Activated CD4-positive, alpha-beta T cell treated with anti-CD3 and anti-CD28 coated beads, Interleukin-2, amount 50 U/mL, for 4 hours (primary cell): ENCODE measurements at regions not wholly inside any gene's neighbourhood (a gene's known extent, or its start where the extent isn't known, plus 50 kb on each side); places are given as distances from the start of the nearest gene placed in this dataset.
"Not testable (repeated sequence)": the region's sequence is repeated elsewhere in the genome, so short reads cannot be mapped to it uniquely, and the experiment has no call there.

Source experiments
- DNase-seq, 2 experiments: peaks; one replicate each; pipeline ENCODE4 v3.0.0-alpha.2; 2020

DNA sequence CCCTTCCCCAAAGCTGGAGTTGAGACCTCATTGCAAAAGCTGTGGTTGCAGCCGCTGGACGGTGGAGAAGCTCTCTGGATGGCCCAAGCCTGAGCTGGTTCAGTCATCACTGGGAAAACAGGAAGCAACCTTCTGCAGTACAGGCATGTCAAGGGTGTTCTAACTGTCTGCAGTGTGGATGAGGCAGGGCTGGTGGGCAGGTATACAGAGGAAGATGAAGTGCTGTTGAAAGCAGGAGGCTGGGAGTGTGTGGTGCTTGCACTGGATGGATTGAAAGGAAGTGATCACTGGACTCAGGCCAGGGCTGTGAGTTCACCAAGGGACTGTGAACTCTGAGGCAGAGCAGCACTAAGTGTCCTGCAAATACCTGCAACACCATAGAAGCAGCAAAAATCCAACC is 89.0 kb upstream of the NOX3 start:
- no peak for DNase-seq

GRCh38 chr6:155543166-155543847 is 87.7 kb upstream of the NOX3 start:
- no peak for DNase-seq

DNA sequence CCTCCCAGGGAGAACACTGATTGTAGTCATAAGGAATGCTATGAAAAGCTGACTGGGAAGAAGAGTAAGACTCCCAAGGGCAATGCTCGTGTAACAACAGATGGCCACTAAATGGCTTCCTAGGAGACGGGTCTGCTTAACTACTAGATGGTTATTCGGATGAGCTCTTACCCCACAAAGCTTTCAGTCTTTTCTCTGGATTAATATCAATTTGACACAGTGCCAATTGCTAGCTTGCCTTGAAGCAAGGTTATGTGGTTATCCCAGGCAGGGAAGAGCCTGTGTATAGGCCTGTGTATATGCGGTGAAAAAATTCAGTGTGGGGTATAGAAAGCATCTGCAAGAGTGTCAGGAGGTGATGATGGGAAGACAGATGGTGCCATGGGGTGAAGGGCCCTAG is 86.4 kb upstream of the NOX3 start:
- DNase-seq: no peak

- no peak for DNase-seq
Measured at GRCh38 chr6:155538708-155539390, 83.2 kb upstream of the NOX3 start.

DNA sequence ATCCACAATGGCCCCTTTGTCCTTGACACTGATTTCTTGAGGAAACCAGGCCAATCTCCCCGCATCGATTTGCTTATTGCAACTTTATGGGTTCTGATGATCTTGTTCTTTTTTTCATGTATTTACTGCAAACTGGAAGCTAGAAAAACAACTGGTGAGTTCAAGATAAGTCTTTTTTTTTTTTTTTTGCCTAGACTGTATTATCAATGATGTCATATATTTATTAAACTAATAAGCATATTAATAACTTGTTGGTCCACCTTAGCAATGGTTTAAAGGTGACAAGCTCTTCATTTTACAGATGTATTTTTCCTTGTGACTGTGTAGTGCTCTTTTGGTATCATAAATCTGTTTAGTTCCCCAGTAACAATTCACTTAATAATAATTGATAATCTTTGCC is 79.0 kb upstream of the NOX3 start:
- no peak for DNase-seq

DNA sequence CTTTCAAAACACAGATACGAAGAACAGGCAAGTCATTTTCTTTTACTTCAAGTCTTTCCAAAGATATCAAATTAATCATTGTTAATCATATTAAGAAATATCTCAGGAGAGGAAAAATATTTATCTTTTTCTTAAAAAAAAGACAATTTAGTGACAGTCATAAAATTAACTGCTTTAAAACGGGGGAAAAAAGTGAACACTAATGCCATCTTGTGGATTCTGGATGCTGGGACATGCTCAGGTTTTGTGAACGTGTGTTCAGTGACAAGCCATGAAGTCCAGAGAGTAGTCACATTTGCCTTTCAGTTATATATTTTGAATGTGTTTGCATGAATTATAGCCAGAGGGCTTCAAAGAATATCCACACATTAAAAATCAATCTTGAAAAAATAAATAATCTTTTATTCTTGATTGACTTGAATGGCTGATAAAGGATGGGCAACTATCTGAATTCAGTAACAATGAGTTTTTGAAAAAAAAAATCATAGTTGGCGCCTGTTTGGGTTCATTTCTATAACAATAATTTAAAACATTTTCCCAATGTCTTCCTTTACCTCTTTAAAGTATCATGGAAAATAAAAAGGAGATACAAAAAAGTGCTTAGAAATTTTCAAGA is 74.7 kb upstream of the NOX3 start:
- no peak for DNase-seq

DNA sequence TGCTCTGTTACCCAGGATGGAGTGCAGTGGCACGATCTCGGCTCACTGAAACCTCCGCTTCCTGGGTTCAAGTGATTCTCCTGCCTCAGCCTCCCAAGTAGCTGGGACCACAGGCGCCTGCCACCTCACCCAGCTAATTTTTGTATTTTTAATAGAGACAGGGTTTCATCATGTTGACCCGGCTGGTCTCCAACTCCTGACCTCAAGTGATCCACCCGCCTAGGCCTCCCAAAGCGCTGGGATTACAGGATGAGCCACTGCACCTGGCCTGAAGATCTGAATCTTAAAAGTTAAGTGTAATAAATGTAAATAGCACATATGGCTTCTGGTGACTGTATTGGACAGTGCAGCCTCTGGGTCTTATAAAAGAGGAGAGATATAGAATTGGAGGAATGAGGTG is 74.2 kb upstream of the NOX3 start:
- not testable (repeated sequence) for DNase-seq

DNA sequence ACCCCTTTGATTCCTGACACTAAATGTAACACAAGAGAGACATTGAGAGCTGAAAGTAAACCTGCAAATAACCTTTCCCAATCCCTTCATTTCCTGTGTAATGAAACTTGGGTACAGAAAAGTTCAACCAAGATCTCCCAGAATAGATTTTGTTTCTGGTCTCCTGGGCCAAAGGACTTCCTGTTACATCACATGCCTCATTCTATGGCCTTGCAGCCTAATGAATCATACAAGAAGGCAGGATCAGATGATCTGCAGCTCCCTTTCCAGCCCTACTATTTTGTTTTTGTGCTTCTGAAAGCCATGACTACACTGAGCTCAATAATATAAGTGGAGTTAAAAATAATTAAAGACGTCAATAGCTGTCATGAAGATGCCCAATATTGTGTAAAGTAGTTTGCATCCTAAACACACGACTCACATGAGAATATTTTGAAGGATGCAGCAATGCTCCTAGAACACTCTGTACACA is 73.4 kb upstream of the NOX3 start:
- DNase-seq: no peak

DNA sequence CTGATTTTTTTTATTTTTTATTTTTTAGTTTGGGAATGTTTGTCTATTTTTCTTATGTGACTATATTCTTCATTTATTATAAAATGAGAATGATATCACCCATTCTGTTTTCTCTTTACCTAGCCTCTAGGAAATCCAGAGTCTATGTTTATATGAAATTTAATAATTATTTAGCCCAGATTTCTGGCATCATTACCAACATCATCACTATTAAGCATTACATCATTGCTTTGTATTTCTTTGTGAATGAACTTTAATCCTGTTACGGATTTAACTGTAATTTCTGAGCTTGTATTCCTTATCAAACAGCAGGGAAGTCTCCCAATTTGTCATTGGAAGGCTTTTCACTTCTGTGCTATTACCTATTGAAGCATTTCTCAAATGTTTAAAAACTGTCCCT is 72.7 kb upstream of the NOX3 start:
- DNase-seq: no peak

DNA sequence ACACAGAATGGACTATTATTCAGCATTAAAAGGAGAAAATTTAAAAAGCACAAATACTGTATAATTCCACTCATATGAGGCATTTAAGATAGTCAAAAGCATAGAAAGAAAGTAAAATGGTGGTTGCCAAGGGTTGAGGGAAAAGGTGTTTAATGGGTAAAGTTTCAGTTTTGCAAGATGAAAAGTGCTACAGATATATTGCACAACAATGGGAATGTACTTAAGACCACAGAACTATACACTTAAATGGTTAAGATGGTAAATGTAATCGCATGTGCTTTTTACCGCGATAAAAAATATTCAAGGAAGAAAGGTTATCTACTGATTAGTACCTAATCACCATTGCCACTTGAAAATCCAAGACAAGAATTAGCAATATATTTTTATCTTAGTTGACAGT is 71.8 kb upstream of the NOX3 start:
- no peak for DNase-seq

GRCh38 chr6:155523821-155524651 is 68.4 kb upstream of the NOX3 start:
- no peak for DNase-seq

GRCh38 chr6:155521719-155522118 is 66.1 kb upstream of the NOX3 start:
- DNase-seq: no peak

DNA sequence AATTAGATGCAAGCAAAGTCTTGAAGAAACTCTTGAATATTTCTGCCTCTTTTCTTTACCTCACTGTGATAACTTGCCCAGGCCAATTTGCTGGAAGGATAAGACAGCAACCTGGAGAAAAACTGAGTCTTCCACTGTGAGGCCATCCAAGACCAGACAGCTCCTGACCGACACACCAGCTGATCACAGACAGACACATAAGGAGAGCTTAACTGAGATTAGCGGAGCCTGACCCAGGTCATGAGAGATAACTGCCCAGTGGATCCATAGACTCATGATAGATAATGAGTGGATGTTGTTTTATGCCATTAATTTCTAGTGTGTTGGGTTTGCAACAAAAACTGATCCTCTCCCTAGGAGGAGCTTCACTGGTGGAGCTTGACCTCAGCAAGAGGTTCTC is 64.4 kb upstream of the NOX3 start:
- DNase-seq: no peak

DNA sequence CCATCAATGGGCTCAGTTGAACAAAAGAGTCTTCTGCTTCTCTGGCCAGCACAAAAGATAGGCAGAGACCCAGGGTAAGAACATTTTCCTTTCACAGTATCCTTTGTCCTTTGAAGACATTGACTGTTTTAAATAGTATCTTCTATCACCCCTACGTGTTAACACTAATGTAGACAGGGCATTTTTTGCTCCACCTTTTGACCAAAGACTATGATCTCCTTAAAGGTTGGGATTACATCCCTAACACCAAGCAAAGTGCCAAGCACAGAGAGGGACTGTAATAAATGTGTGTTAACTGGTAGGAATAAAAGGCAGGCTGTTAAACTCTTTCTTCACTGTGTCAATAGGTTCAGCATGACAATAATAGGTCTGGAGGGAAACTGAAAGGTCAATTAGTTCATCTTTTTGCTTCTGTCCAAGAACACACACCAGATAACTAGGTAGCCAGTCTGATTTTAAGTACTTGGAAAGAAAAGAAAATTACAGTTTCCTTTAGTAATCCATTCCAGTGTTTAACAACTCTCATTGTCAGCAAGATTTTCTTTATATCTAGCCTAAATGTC is 63.6 kb upstream of the NOX3 start:
- DNase-seq: no peak

DNA sequence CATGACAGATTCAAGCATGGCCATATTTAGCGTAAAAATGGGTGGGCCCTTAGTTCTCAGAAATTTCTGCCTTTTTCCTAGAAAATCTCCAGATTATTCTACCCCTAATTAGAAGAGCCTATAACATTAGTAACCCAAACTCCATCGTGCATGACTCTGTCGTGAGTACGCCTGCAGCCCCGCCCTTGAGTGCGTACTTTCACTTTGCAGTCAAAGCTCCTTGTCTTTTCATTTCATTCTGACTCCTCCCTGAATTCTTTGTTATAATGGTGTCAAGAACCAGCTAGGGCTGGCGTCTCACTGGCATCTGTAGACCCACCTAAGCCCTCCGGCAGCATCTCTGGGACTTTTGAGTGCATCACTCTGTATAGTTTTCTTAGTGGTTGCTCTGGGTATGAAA is 61.7 kb upstream of the NOX3 start:
- DNase-seq: no peak

- no peak for DNase-seq
Measured at GRCh38 chr6:155510879-155511278, 55.2 kb upstream of the NOX3 start.

DNA sequence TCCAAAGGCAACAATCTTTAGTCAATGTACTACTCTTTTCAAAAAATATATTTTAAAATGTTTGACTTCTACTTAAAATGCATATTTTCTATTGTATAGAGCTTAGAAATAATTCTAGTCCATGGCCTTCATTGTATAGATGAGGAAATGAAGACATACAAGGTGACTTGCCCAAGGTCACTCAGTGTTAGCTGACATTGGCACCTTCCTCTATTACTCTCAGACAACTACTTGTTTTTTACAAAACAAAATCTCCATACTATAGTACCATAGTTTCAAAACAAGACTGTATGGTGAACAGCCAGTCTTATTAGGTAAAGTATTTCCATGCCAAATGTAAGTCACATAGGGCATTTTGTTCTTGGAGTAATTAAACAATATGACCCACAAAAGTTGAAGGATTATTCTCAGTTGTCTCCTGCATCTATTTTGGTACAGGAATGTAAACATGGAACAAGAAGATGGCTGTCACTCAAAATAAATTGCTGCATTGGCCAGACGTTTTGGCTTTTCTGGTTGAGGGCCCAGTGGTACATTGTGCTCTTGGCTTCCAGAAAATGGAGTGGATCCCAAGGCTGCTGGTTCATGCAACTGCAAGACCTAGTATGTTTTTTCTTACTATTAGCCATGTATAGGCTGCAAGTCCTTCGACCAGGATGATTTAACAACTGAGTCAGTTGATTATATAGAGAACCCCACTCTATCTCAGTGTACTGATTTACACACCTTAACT is 54.3 kb upstream of the NOX3 start:
- DNase-seq: no peak

DNA sequence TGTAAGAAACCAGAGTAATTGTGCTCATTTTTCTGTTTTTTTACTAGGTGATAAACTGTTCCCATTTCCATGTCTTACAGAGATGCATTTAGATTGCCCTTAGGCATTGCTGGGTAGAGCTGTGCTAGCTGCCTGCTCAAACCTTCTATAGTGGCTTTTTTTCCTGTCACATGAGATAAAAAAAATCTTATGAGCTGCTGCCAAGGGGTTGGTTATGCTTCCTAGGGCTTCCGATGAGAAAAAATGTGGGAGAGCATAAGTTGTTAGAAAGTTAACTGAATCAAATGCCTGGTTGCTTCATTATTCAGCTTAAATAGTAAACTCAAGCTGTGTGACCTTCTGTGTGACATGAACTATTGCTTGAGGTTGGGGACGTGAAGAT is 50.0 kb upstream of the NOX3 start:
- no peak for DNase-seq
